Tibial nerve (tissue), 4 donors: ENCODE measurements at regions not wholly inside any gene's neighbourhood (a gene's known extent, or its start where the extent isn't known, plus 50 kb on each side); places are given as distances from the start of the nearest gene placed in this dataset.

Source experiments
- DNase-seq, 2 donors: peaks; one replicate each; pipeline ENCODE4 v3.0.0-alpha.2; 2019; ENCODE audit warnings: low spot score in 2 of 2
- H3K27ac ChIP-seq, 4 donors: fragments of 200-600 bp; sonication (generic) in 3 of 4; one replicate each; pipeline ENCODE4 v1.5.1; 2017 to 2019; ENCODE audit warnings: mild to moderate bottlenecking in 1 of 4
- H3K27me3 ChIP-seq, 2 donors: fragments of 200-600 bp; sonication (generic) in 1 of 2; one replicate each; pipeline versions ENCODE4 v1.5.1 to v1.6.0; 2017 to 2019
- H3K36me3 ChIP-seq, 3 donors: fragments of 200-600 bp; sonication (generic); one replicate each; pipeline ENCODE4 v1.5.1; 2018 to 2019
- H3K4me1 ChIP-seq, 4 donors: fragments of 200-600 bp; sonication (generic) in 3 of 4; one replicate each; pipeline ENCODE4 v1.5.1; 2017 to 2019
- H3K4me3 ChIP-seq, 4 donors: fragments of 200-600 bp; sonication (generic) in 3 of 4; one replicate each; pipeline ENCODE4 v1.5.1; 2017 to 2019; ENCODE audit warnings: mild to moderate bottlenecking in 1 of 4, moderate library complexity in 1 of 4
- H3K9me3 ChIP-seq, 4 donors: fragments of 200-600 bp; sonication (generic) in 3 of 4; one replicate each; pipeline ENCODE4 v1.5.1; 2017 to 2019
- CTCF ChIP-seq, 5 experiments: fragments of 200-600 bp in 3 of 5; fragments of 450-650 bp in 2 of 5; sonication (generic) in 3 of 5; IDR thresholded peaks; one replicate each; pipeline ENCODE4 v1.5.1; 2016 to 2019; ENCODE audit warnings: antibody characterized with exemption in 5 of 5, mild to moderate bottlenecking in 3 of 5, moderate library complexity in 2 of 5
- EP300 ChIP-seq, 2 donors: sonication (generic); formaldehyde crosslinking; IDR thresholded peaks; one replicate each; pipeline ENCODE4 v1.6.1; 2017; ENCODE audit warnings: antibody characterized with exemption in 2 of 2, mild to moderate bottlenecking in 1 of 2
- POLR2A ChIP-seq, 2 donors: fragments of 450-650 bp; IDR thresholded peaks; one replicate each; pipeline ENCODE4 v1.6.1; 2017; ENCODE audit warnings: antibody characterized with exemption in 2 of 2, mild to moderate bottlenecking in 2 of 2, moderate library complexity in 2 of 2
- WGBS, 2 donors: methylation state at CpG; one replicate each; pipeline ENCODE4 v1.1.5; 2018; 5-methylcytosine and 5-hydroxymethylcytosine counted together

- TF ChIP-seq CTCF (IDR thresholded peaks at IDR 0.05): no peak
- no peak for TF ChIP-seq POLR2A (IDR thresholded peaks at IDR 0.05)
- no peak for TF ChIP-seq EP300 (IDR thresholded peaks at IDR 0.05)
- no peaks in the 10 kb centered on the region for H3K9me3 ChIP-seq
- WGBS, 2 donors: 76% methylated on average over 4 of the region's 4 CpGs
- H3K4me3 ChIP-seq: no peak overlapping the region
- H3K27me3 ChIP-seq: no peaks in the 10 kb centered on the region
- H3K27ac ChIP-seq: no peak overlapping the region
- no peaks in the 10 kb centered on the region for H3K36me3 ChIP-seq
- no peaks in the 10 kb centered on the region for H3K4me1 ChIP-seq
- no peak for DNase-seq
Measured at GRCh38 chr21:19937619-19938018, 1060.6 kb upstream of the NCAM2 start.

- TF ChIP-seq EP300 (IDR thresholded peaks at IDR 0.05) (no peak), POLR2A (IDR thresholded peaks at IDR 0.05) (no peak), CTCF (IDR thresholded peaks at IDR 0.05) (no peak)
- Histone ChIP-seq H3K27ac (no peak overlapping the region), H3K4me3 (no peak overlapping the region), H3K27me3 (no peaks in the 10 kb centered on the region), H3K9me3 (no peaks in the 10 kb centered on the region), H3K36me3 (no peaks in the 10 kb centered on the region), H3K4me1 (no peaks in the 10 kb centered on the region)
- DNase-seq: no peak
Measured at GRCh38 chr21:19941626-19942025, 1056.6 kb upstream of the NCAM2 start.

GRCh38 chr21:19950347-19950746 is 1047.9 kb upstream of the NCAM2 start:
- no peaks in the 10 kb centered on the region for H3K36me3 ChIP-seq
- H3K27ac ChIP-seq: no peak overlapping the region
- no peak overlapping the region for H3K4me3 ChIP-seq
- DNase-seq: no peak
- WGBS, 2 donors: 93 to 98% methylated on average over 2 of the region's 2 CpGs
- H3K27me3 ChIP-seq: no peaks in the 10 kb centered on the region
- no peaks in the 10 kb centered on the region for H3K4me1 ChIP-seq
- no peaks in the 10 kb centered on the region for H3K9me3 ChIP-seq
- TF ChIP-seq EP300 (IDR thresholded peaks at IDR 0.05): no peak
- no peak for TF ChIP-seq POLR2A (IDR thresholded peaks at IDR 0.05)
- TF ChIP-seq CTCF (IDR thresholded peaks at IDR 0.05): no peak

GRCh38 chr21:19969156-19969555 is 1029.1 kb upstream of the NCAM2 start:
- Histone ChIP-seq H3K27me3 (no peaks in the 10 kb centered on the region), H3K4me1 (no peaks in the 10 kb centered on the region), H3K27ac (no peak overlapping the region), H3K36me3 (no peaks in the 10 kb centered on the region), H3K4me3 (no peak overlapping the region), H3K9me3 (peaks cover 0 to 13% (median 2%) of the 10 kb centered on the region in 4 donors)
- no peak for TF ChIP-seq EP300 (IDR thresholded peaks at IDR 0.05)
- TF ChIP-seq POLR2A (IDR thresholded peaks at IDR 0.05): no peak
- no peak for TF ChIP-seq CTCF (IDR thresholded peaks at IDR 0.05)
- no peak for DNase-seq

- no peaks in the 10 kb centered on the region for H3K9me3 ChIP-seq
- no peaks in the 10 kb centered on the region for H3K27me3 ChIP-seq
- no peak overlapping the region for H3K4me3 ChIP-seq
- TF ChIP-seq EP300 (IDR thresholded peaks at IDR 0.05) (no peak), POLR2A (IDR thresholded peaks at IDR 0.05) (no peak), CTCF (IDR thresholded peaks at IDR 0.05) (no peak)
- H3K36me3 ChIP-seq: no peaks in the 10 kb centered on the region
- 74 to 84% methylated on average over 4 of the region's 4 CpGs for WGBS, 2 donors
- H3K4me1 ChIP-seq: no peaks in the 10 kb centered on the region
- H3K27ac ChIP-seq: no peak overlapping the region
- DNase-seq: no peak
Measured at GRCh38 chr21:19981938-19982337, 1016.3 kb upstream of the NCAM2 start.
